Endothelial cell (in vitro differentiated cells): ENCODE measurements at regions not wholly inside any gene's neighbourhood (a gene's known extent, or its start where the extent isn't known, plus 50 kb on each side); places are given as distances from the start of the nearest gene placed in this dataset.

Source experiments
- DNase-seq: peaks from one replicate; pipeline ENCODE4 v3.0.0; 2021; ENCODE audit warnings: low spot score
- H3K27ac Mint-ChIP-seq: one replicate; pipeline ENCODE4 v1.8.0; 2021; ENCODE audit warnings: mixed read lengths, inconsistent platforms; ENCODE audit not compliant: unreplicated experiment
- H3K27me3 Mint-ChIP-seq: one replicate; pipeline ENCODE4 v1.8.0; 2021; ENCODE audit warnings: mild to moderate bottlenecking, moderate library complexity, mixed read lengths, inconsistent platforms; ENCODE audit not compliant: unreplicated experiment
- H3K36me3 Mint-ChIP-seq: one replicate; pipeline ENCODE4 v1.8.0; 2021; ENCODE audit warnings: mild to moderate bottlenecking, low read depth, mixed read lengths, inconsistent platforms; ENCODE audit not compliant: unreplicated experiment
- H3K4me1 Mint-ChIP-seq: one replicate; pipeline ENCODE4 v1.8.0; 2021; ENCODE audit warnings: mild to moderate bottlenecking, mixed read lengths, inconsistent platforms; ENCODE audit not compliant: unreplicated experiment
- H3K4me3 Mint-ChIP-seq: one replicate; pipeline ENCODE4 v1.8.0; 2021; ENCODE audit warnings: mild to moderate bottlenecking, mixed read lengths, inconsistent platforms; ENCODE audit not compliant: unreplicated experiment
- H3K9me3 Mint-ChIP-seq: one replicate; pipeline ENCODE4 v1.8.0; 2021; ENCODE audit warnings: mixed read lengths, inconsistent platforms; ENCODE audit not compliant: unreplicated experiment
- CTCF ChIP-seq: fragments of 200-600 bp; sonication (generic); IDR thresholded peaks from one replicate; pipeline ENCODE4 v1.5.0; 2021; ENCODE audit warnings: antibody characterized with exemption; ENCODE audit not compliant: unreplicated experiment

- Mint-ChIP-seq H3K4me3 (no peak overlapping the region), H3K4me1 (no peaks in the 10 kb centered on the region), H3K27me3 (no peaks in the 10 kb centered on the region), H3K27ac (no peak overlapping the region), H3K36me3 (no peaks in the 10 kb centered on the region), H3K9me3 (no peaks in the 10 kb centered on the region)
- no peak for TF ChIP-seq CTCF
- DNase-seq, result no peak
Observed at GRCh38 chr5:67694810-67695191, 498.2 kb upstream of the CD180 start.

- Mint-ChIP-seq H3K4me1 (no peaks in the 10 kb centered on the region), H3K27me3 (no peaks in the 10 kb centered on the region), H3K36me3 (no peaks in the 10 kb centered on the region), H3K4me3 (no peak overlapping the region), H3K9me3 (no peaks in the 10 kb centered on the region), H3K27ac (no peak overlapping the region)
- no peak for DNase-seq
- no peak for TF ChIP-seq CTCF
Observed at GRCh38 chr5:67693956-67694809, 497.6 kb upstream of the CD180 start.

- no peak for TF ChIP-seq CTCF
- H3K36me3 Mint-ChIP-seq, result no peaks in the 10 kb centered on the region
- no peak for DNase-seq
- H3K27me3 Mint-ChIP-seq, result no peaks in the 10 kb centered on the region
- H3K4me1 Mint-ChIP-seq, result no peaks in the 10 kb centered on the region
- H3K4me3 Mint-ChIP-seq, result no peak overlapping the region
- H3K27ac Mint-ChIP-seq, result no peak overlapping the region
- no peaks in the 10 kb centered on the region for H3K9me3 Mint-ChIP-seq
Observed at GRCh38 chr5:67686746-67687145, 490.1 kb upstream of the CD180 start.

- Mint-ChIP-seq H3K4me1 (no peaks in the 10 kb centered on the region), H3K4me3 (no peak overlapping the region)
- TF ChIP-seq CTCF, result no peak
Observed at GRCh38 chr5:67681703-67682102, 485.1 kb upstream of the CD180 start.

GRCh38 chr5:67680099-67680498 lies 483.5 kb upstream of the CD180 start:
- Mint-ChIP-seq H3K27ac (no peak overlapping the region), H3K36me3 (no peaks in the 10 kb centered on the region), H3K9me3 (no peaks in the 10 kb centered on the region), H3K27me3 (no peaks in the 10 kb centered on the region), H3K4me1 (no peaks in the 10 kb centered on the region), H3K4me3 (no peak overlapping the region)
- no peak for DNase-seq
- TF ChIP-seq CTCF, result no peak

More at GRCh38 chr5:67681703-67682102, 485.1 kb upstream of the CD180 start:
- Mint-ChIP-seq H3K36me3 (no peaks in the 10 kb centered on the region), H3K27ac (no peak overlapping the region), H3K9me3 (no peaks in the 10 kb centered on the region), H3K27me3 (no peaks in the 10 kb centered on the region)
- no peak for DNase-seq
